ENCODE measurements at regions not wholly inside any gene's neighbourhood (a gene's known extent, or its start where the extent isn't known, plus 50 kb on each side); places are given as distances from the start of the nearest gene placed in this dataset.

DNA sequence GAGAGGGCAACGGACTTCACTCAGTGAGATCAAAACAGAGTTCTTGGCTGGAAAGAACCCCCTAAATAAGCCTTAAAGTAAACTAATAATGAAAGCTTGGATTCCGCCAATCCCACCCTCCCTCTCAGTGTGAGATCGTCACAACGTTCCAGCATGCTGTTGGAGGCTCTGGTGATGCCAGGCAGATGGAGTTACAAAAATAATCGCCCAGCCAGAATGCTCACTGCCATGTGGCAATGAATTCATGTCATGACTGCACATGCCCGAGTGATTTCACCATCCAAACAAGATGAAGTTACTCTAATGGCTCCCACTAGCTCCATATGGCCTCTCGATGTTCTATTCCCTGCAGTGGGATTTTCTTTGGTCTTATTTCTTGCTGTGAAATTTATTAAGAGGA, 248.0 kb downstream of the SPATA18 start:
- intact Hi-C loops (cut with DNase I): no loop called here
- Histone ChIP-seq H3K27me3 (no peaks in the 10 kb centered on the region), H3K4me1 (no peaks in the 10 kb centered on the region), H3K4me3 (no peak overlapping the region), H3K9me3 (no peaks in the 10 kb centered on the region), H3K27ac (no peak overlapping the region), H3K36me3 (no peaks in the 10 kb centered on the region)
- TF ChIP-seq POLR2A (IDR thresholded peaks at IDR 0.05) (no peak), EP300 (IDR thresholded peaks at IDR 0.05) (no peak), POLR2AphosphoS5 (IDR thresholded peaks at IDR 0.05) (no peak)
- TF ChIP-seq, protein P1, sequence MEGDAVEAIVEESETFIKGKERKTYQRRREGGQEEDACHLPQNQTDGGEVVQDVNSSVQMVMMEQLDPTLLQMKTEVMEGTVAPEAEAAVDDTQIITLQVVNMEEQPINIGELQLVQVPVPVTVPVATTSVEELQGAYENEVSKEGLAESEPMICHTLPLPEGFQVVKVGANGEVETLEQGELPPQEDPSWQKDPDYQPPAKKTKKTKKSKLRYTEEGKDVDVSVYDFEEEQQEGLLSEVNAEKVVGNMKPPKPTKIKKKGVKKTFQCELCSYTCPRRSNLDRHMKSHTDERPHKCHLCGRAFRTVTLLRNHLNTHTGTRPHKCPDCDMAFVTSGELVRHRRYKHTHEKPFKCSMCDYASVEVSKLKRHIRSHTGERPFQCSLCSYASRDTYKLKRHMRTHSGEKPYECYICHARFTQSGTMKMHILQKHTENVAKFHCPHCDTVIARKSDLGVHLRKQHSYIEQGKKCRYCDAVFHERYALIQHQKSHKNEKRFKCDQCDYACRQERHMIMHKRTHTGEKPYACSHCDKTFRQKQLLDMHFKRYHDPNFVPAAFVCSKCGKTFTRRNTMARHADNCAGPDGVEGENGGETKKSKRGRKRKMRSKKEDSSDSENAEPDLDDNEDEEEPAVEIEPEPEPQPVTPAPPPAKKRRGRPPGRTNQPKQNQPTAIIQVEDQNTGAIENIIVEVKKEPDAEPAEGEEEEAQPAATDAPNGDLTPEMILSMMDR (IDR thresholded peaks at IDR 0.05): no peak
- 73 to 74% methylated on average over 7 of the region's 7 CpGs for WGBS, 2 donors
- DNase-seq: no peak

DNA sequence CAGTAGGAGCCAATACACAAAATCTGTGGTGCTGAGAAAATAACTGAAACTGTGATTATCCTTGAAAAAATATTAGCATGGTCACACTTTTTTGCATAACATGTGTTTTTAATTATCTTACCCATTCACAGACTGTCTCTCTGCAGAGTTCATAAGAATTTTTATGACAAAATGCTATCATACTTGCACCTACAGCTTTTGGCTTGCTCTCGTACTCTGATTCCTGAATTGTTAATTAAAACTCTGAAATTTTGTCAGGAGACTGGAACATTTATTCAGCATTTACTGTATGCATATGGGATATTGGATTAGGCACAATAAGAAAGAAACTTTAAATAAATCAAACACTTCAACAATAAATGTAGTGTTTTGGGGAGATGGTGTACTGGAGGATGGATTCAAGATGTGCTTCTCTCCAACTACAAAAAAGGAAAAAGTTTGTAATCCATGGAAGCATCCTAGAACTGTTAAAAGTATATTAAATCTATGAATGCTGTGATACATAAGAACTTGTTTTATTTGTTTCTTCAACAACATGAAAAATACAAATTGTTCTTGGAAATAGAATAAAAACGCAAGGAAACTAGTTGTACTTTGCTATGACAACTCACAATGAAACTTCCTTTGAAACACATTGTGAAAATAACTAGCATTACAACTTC, 260.5 kb downstream of the SPATA18 start:
- Histone ChIP-seq H3K27me3 (no peaks in the 10 kb centered on the region), H3K27ac (no peak overlapping the region), H3K36me3 (no peaks in the 10 kb centered on the region), H3K9me3 (no peaks in the 10 kb centered on the region), H3K4me3 (no peak overlapping the region), H3K4me1 (no peaks in the 10 kb centered on the region)
- 83% methylated on average over 2 of the region's 2 CpGs for WGBS, 2 donors
- no peak for DNase-seq
- no peak for TF ChIP-seq POLR2AphosphoS5 (IDR thresholded peaks at IDR 0.05)
- TF ChIP-seq POLR2A (IDR thresholded peaks at IDR 0.05): no peak
- TF ChIP-seq EP300 (IDR thresholded peaks at IDR 0.05): no peak
- TF ChIP-seq, protein P1 (IDR thresholded peaks at IDR 0.05): no peak
- intact Hi-C loops (cut with DNase I): no loop called here

DNA sequence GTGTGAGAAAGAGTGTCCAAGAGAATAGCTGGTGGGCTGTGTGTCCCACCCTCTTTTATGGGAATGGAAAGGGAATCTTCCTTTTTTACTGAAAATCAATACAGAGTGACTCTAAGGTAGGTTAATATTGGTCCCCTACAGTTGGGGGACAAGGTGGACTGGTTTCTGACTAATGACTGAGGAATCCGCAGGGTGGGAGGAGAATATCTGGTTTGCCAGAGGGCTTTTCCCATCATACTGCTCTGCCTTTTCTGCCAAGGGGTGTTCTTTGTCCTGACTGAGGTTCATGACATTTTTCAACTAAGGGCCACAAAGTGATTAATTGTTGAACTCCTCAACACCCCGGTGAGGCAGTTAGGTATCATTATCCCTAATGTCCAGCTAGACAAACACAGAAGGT, 261.6 kb downstream of the SPATA18 start:
- intact Hi-C loops (cut with DNase I): no loop called here
- TF ChIP-seq, protein P1 (IDR thresholded peaks at IDR 0.05): no peak

DNA sequence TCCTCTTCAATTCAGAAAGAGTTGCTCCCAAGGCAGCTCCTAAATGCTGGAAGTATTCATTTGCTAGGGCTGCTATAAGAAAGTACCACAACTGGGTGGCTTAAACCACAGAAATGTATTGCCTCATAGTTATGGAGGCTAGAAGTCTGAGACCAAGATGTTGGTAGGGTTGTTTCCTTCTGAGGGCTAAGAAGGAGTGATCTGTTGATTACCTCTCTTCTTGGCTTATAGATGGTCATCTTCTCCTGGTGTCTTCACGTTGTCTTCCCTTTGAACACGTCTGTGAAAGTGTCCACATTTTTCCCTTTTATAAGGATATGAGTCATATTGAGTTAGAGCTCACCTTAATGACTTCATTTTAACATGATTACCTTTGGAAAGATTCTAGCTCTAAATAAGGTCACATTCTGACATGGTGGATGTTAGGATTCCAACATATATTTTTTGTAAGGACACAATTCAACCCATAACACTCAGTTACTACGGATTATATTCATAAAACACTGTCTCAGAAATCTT, 266.3 kb downstream of the SPATA18 start:
- Histone ChIP-seq H3K27ac (no peak overlapping the region), H3K4me1 (no peaks in the 10 kb centered on the region), H3K36me3 (no peaks in the 10 kb centered on the region), H3K27me3 (no peaks in the 10 kb centered on the region), H3K9me3 (no peaks in the 10 kb centered on the region), H3K4me3 (no peak overlapping the region)
- intact Hi-C loops (cut with DNase I): no loop called here
- no peak for DNase-seq
- 44 to 69% methylated on average over 3 of the region's 3 CpGs for WGBS, 2 donors
- TF ChIP-seq POLR2A (IDR thresholded peaks at IDR 0.05) (no peak), POLR2AphosphoS5 (IDR thresholded peaks at IDR 0.05) (no peak), EP300 (IDR thresholded peaks at IDR 0.05) (no peak)
- TF ChIP-seq, protein P1 (IDR thresholded peaks at IDR 0.05): no peak

More for the DNA sequence above, 261.6 kb downstream of the SPATA18 start:
- H3K4me3 ChIP-seq: no peak overlapping the region
- WGBS, 2 donors: 45 to 72% methylated on average over 2 of the region's 2 CpGs
- no peak for DNase-seq
- H3K36me3 ChIP-seq: no peaks in the 10 kb centered on the region
- no peaks in the 10 kb centered on the region for H3K4me1 ChIP-seq
- H3K27ac ChIP-seq: no peak overlapping the region
- no peaks in the 10 kb centered on the region for H3K9me3 ChIP-seq
- H3K27me3 ChIP-seq: no peaks in the 10 kb centered on the region

DNA sequence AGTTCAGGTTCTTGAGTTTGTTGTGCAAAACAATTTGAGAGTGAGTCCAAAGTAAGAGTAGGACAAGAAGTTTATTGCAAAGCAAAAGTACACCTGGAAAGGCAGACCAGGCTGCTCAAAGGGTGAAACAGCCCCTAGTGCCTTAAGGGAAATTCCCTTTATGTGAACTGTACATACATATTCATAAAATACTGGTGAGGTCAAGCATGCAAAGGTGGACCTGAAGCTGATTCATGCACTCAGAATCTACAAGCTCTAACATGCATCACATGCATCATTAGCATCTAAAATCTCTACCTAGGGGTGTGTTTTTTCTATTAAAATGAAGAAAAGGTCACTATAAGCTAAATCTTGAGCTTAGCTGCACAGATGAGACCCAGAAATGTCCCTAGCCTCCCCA, 266.9 kb downstream of the SPATA18 start:
- no peak for DNase-seq
- H3K4me1 ChIP-seq: no peaks in the 10 kb centered on the region
- H3K4me3 ChIP-seq: no peak overlapping the region
- intact Hi-C loops (cut with DNase I): no loop called here
- TF ChIP-seq POLR2AphosphoS5 (IDR thresholded peaks at IDR 0.05): no peak
- TF ChIP-seq POLR2A (IDR thresholded peaks at IDR 0.05): no peak
- no peak for TF ChIP-seq EP300 (IDR thresholded peaks at IDR 0.05)
- TF ChIP-seq, protein P1 (IDR thresholded peaks at IDR 0.05): no peak
- H3K27me3 ChIP-seq: no peaks in the 10 kb centered on the region
- no peaks in the 10 kb centered on the region for H3K36me3 ChIP-seq
- no peaks in the 10 kb centered on the region for H3K9me3 ChIP-seq
- H3K27ac ChIP-seq: no peak overlapping the region
